GM12878 (cell line): ENCODE measurements at regions not wholly inside any gene's neighbourhood (a gene's known extent, or its start where the extent isn't known, plus 50 kb on each side); places are given as distances from the start of the nearest gene placed in this dataset.

Experiments
- ATAC-seq: fragments of 200-7000 bp; cut with Tn5 transposase; 3 replicates; pipeline ENCODE4 v1.9.1; 2020; ENCODE audit warnings: mild to moderate bottlenecking, moderate library complexity
- BruUV-seq: library from RNA; stranded (reverse); fragments of 400-500 nt; replicated peaks from 2 replicates; lab custom pipeline; 2021; lab: Mats Ljungman, UMichigan
- CTCF ChIA-PET: fragments of 300-600 bp; sonication (Branson Sonifier 250); formaldehyde crosslinking; extraction: SDS; loops from one replicate; lab custom pipeline; 2021; ENCODE audit warnings: inconsistent platforms; lab: Yijun Ruan, JAX
- POLR2A ChIA-PET: fragments of 350-600 bp; formaldehyde crosslinking; extraction: SDS; loops from one replicate; lab custom pipeline; 2021; ENCODE audit warnings: inconsistent platforms; lab: Charles Lee
- RAD21 ChIA-PET: fragments of 300-600 bp; sonication (Branson Sonifier 250); formaldehyde crosslinking; loops from one replicate; lab custom pipeline; 2023; ENCODE audit warnings: antibody characterized with exemption; ENCODE audit not compliant: unreplicated experiment; lab: Charles Lee
- SMC1A ChIA-PET: fragments of 300-600 bp; sonication (Branson Sonifier 250); formaldehyde crosslinking; loops from one replicate; lab custom pipeline; 2023; ENCODE audit not compliant: unreplicated experiment, uncharacterized antibody; lab: Charles Lee
- DNase-seq: peaks from one replicate; pipeline ENCODE4 v3.0.0-alpha.2; 2011; ENCODE audit warnings: low read depth, low spot score
- FAIRE-seq: peaks from 3 replicates; lab custom pipeline; 2011; peaks lifted over from hg19 to GRCh38; lab: Jason Lieb, UNC
- H2AFZ ChIP-seq: 2 replicates; pipeline ENCODE4 v1.6.0; 2011; ENCODE audit warnings: low read depth, low read length, control low read depth; ENCODE audit not compliant: control insufficient read depth
- H3K27ac ChIP-seq: 2 replicates; pipeline ENCODE4 v1.5.1; 2011; ENCODE audit warnings: control low read depth; ENCODE audit not compliant: control insufficient read depth, insufficient read depth
- H3K27me3 ChIP-seq, 2 experiments: replicated peaks in 1 of 2; 2 replicates each; pipeline versions ENCODE4 v1.6.0 to v1.6.1; 2011; ENCODE audit warnings: low read length in 1 of 2; ENCODE audit not compliant: control insufficient read depth in 2 of 2, insufficient read depth in 2 of 2
- H3K36me3 ChIP-seq, 2 experiments: 2 replicates each; pipeline ENCODE4 v1.5.1; 2011; ENCODE audit warnings: low read length in 1 of 2; ENCODE audit not compliant: control insufficient read depth in 2 of 2, insufficient read depth in 2 of 2
- H3K4me1 ChIP-seq: 2 replicates; pipeline ENCODE4 v1.6.1; 2011; ENCODE audit warnings: mild to moderate bottlenecking, low read length, moderate library complexity, mixed read lengths; ENCODE audit not compliant: control insufficient read depth, insufficient read depth
- H3K4me2 ChIP-seq: 2 replicates; pipeline ENCODE4 v1.6.0; 2011; ENCODE audit warnings: control low read depth; ENCODE audit not compliant: control insufficient read depth, insufficient read depth
- H3K4me3 ChIP-seq: fragments of 200-600 bp; sonication (generic); 2 replicates; pipeline ENCODE4 v1.5.1; 2016
- H3K79me2 ChIP-seq: 2 replicates; pipeline ENCODE4 v1.6.0; 2011; ENCODE audit warnings: low read length; ENCODE audit not compliant: control insufficient read depth, insufficient read depth
- H3K9ac ChIP-seq: 2 replicates; pipeline ENCODE4 v1.8.0; 2011; ENCODE audit warnings: low read length, control low read depth, mixed read lengths; ENCODE audit not compliant: control insufficient read depth, insufficient read depth
- H3K9me3 ChIP-seq: replicated peaks from 3 replicates; pipeline ENCODE4 v1.5.1; 2011; ENCODE audit warnings: mild to moderate bottlenecking, low read length; ENCODE audit not compliant: control insufficient read depth, insufficient read depth
- H4K20me1 ChIP-seq: 2 replicates; pipeline ENCODE4 v1.6.0; 2011; ENCODE audit not compliant: control insufficient read depth, insufficient read depth
- ATF2 ChIP-seq: IDR thresholded peaks from 2 replicates; pipeline ENCODE4 v1.6.1; 2012; ENCODE audit warnings: low read length, inconsistent platforms
- BCLAF1 ChIP-seq: fragments of 450-650 bp; IDR thresholded peaks from 2 replicates; pipeline ENCODE4 v1.6.1; 2017; ENCODE audit warnings: antibody characterized with exemption, mild to moderate bottlenecking, moderate library complexity
- EZH2 ChIP-seq: IDR thresholded peaks from 2 replicates; pipeline ENCODE4 v1.6.1; 2012; ENCODE audit warnings: low read depth, mild to moderate bottlenecking, control low read depth, inconsistent platforms, low read length, borderline replicate concordance; ENCODE audit not compliant: control insufficient read depth
- HDAC2 ChIP-seq: fragments of 200-600 bp; sonication (generic); IDR thresholded peaks from 2 replicates; pipeline ENCODE4 v1.6.1; 2017
- KLF5 ChIP-seq: fragments of 450-650 bp; IDR thresholded peaks from 2 replicates; pipeline ENCODE4 v1.6.1; 2014; ENCODE audit warnings: mild to moderate bottlenecking; ENCODE audit not compliant: partially characterized antibody
- MTA2 ChIP-seq: fragments of 450-650 bp; IDR thresholded peaks from 2 replicates; pipeline ENCODE4 v1.6.1; 2016; ENCODE audit warnings: low read depth, mild to moderate bottlenecking, moderate library complexity
- NRF1 ChIP-seq: conservative IDR thresholded peaks from 2 replicates; pipeline ENCODE4 v1.6.1; 2011; ENCODE audit warnings: mild to moderate bottlenecking, low read depth, low read length, improper control_type of control experiment
- PAX5 ChIP-seq: IDR thresholded peaks from 2 replicates; pipeline ENCODE4 v1.6.1; 2011; ENCODE audit warnings: low read depth, low read length, borderline replicate concordance
- POU2F2 ChIP-seq: IDR thresholded peaks from 3 replicates; pipeline ENCODE4 v1.6.1; 2011; ENCODE audit warnings: low read depth, mild to moderate bottlenecking, low read length, borderline replicate concordance
- TARDBP ChIP-seq: IDR thresholded peaks from 2 replicates; pipeline ENCODE4 v1.6.1; 2016; ENCODE audit warnings: borderline replicate concordance
- TCF7 ChIP-seq: IDR thresholded peaks from 2 replicates; pipeline ENCODE4 v1.6.1; 2014; ENCODE audit warnings: antibody characterized with exemption, borderline replicate concordance
- WRNIP1 ChIP-seq: IDR thresholded peaks from 2 replicates; pipeline ENCODE4 v1.6.1; 2011; ENCODE audit warnings: low read depth, low read length, improper control_type of control experiment, borderline replicate concordance
- ZBED1 ChIP-seq: IDR thresholded peaks from 2 replicates; pipeline ENCODE4 v1.6.1; 2016; ENCODE audit warnings: borderline replicate concordance
- ZBTB33 ChIP-seq: fragments of 450-650 bp; IDR thresholded peaks from 2 replicates; pipeline ENCODE4 v1.6.1; 2017; ENCODE audit warnings: mild to moderate bottlenecking
- ZNF217 ChIP-seq: fragments of 450-650 bp; IDR thresholded peaks from 2 replicates; pipeline ENCODE4 v1.6.1; 2017; ENCODE audit warnings: antibody characterized with exemption, mild to moderate bottlenecking
- ZNF24 ChIP-seq: fragments of 450-650 bp; IDR thresholded peaks from 2 replicates; pipeline ENCODE4 v1.6.1; 2017; ENCODE audit warnings: antibody characterized with exemption, mild to moderate bottlenecking
- WGBS: methylation state at CpG from one replicate; pipeline ENCODE4 v1.1.6; 2016; ENCODE audit warnings: low lambda C conversion rate; ENCODE audit not compliant: insufficient replicate concordance, insufficient coverage; ENCODE audit errors: missing lambda C conversion rate; 5-methylcytosine and 5-hydroxymethylcytosine counted together
- in situ Hi-C: fragments of 300-500 bp; cut with MboI; formaldehyde crosslinking; loops from 9 replicates; pipeline ENCODE4 v1.14.3; 2018; ENCODE audit warnings: mixed read lengths
- intact Hi-C: fragments of 100-400 bp; cut with micrococcal nuclease; formaldehyde crosslinking; loops from one replicate; pipeline ENCODE4 v1.14.2; 2022; ENCODE audit not compliant: unreplicated experiment
- TF ChIP-seq, protein P1 (sequence below): IDR thresholded peaks from 2 replicates; pipeline ENCODE4 v1.6.1; 2012; ENCODE audit warnings: low read depth, low read length, improper control_type of control experiment
- TF ChIP-seq, protein P2 (sequence below): IDR thresholded peaks from 2 replicates; pipeline ENCODE4 v1.6.1; 2012; ENCODE audit warnings: low read depth, low read length, improper control_type of control experiment

- ChIA-PET CTCF (no interaction called here), SMC1A (interaction anchor here (1.0 kb wide), 1 partner anchor 13 kb away, joined by 3 read pairs; no protein-coding TSS in a partner anchor), POLR2A (no interaction called here), RAD21 (no interaction called here)
- BruUV-seq, result no TSS peak
- WGBS, result 23% methylated on average over 2 of the region's 2 CpGs
- no peaks in the 10 kb centered on the region for H3K4me1 ChIP-seq
- no peak overlapping the region for H3K9ac ChIP-seq
- no peak overlapping the region for H2AFZ ChIP-seq
- no peaks in the 10 kb centered on the region for H3K36me3 ChIP-seq
- no peak overlapping the region for H3K27ac ChIP-seq
- no peak overlapping the region for H3K4me2 ChIP-seq
- FAIRE-seq, result no peak
- no peaks in the 10 kb centered on the region for H3K79me2 ChIP-seq
- no peaks in the 10 kb centered on the region for H4K20me1 ChIP-seq
- no peaks in the 10 kb centered on the region for H3K9me3 ChIP-seq
- intact Hi-C loops, result no loop called here
- no peak for ATAC-seq
- no peak for TF ChIP-seq TCF7
- no peak for TF ChIP-seq ZBED1
- TF ChIP-seq PAX5, result no peak
- TF ChIP-seq ZBTB33, result no peak
- no peak for TF ChIP-seq ZNF24
- TF ChIP-seq, protein P1, sequence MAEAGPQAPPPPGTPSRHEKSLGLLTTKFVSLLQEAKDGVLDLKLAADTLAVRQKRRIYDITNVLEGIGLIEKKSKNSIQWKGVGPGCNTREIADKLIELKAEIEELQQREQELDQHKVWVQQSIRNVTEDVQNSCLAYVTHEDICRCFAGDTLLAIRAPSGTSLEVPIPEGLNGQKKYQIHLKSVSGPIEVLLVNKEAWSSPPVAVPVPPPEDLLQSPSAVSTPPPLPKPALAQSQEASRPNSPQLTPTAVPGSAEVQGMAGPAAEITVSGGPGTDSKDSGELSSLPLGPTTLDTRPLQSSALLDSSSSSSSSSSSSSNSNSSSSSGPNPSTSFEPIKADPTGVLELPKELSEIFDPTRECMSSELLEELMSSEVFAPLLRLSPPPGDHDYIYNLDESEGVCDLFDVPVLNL, result no peak
- no peak for TF ChIP-seq POU2F2
- TF ChIP-seq MTA2, result no peak
- TF ChIP-seq WRNIP1, result no peak
- no peak for TF ChIP-seq TARDBP
- no peak for TF ChIP-seq ZNF217
- no peak for TF ChIP-seq EZH2
- TF ChIP-seq BCLAF1, result no peak
- no peak for TF ChIP-seq NRF1
- TF ChIP-seq, protein P2, sequence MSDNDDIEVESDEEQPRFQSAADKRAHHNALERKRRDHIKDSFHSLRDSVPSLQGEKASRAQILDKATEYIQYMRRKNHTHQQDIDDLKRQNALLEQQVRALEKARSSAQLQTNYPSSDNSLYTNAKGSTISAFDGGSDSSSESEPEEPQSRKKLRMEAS, result no peak
- TF ChIP-seq ATF2, result no peak
- no peak for TF ChIP-seq HDAC2
- no peak for TF ChIP-seq KLF5
- in situ Hi-C loops, result no loop called here
- H3K4me3 ChIP-seq, result no peak overlapping the region
- no peak for DNase-seq
- peaks cover 0 to 3% of the 10 kb centered on the region in 2 experiments; a peak in 1 of 4 replicates for H3K27me3 ChIP-seq
These were observed 90.6 kb upstream of the FRMD6 start for GRCh38 chr14:51561141-51561540.
